ENCODE measurements at regions not wholly inside any gene's neighbourhood (a gene's known extent, or its start where the extent isn't known, plus 50 kb on each side); places are given as distances from the start of the nearest gene placed in this dataset.
"Not testable (repeated sequence)": the region's sequence is repeated elsewhere in the genome, so short reads cannot be mapped to it uniquely, and the experiment has no call there.

DNA sequence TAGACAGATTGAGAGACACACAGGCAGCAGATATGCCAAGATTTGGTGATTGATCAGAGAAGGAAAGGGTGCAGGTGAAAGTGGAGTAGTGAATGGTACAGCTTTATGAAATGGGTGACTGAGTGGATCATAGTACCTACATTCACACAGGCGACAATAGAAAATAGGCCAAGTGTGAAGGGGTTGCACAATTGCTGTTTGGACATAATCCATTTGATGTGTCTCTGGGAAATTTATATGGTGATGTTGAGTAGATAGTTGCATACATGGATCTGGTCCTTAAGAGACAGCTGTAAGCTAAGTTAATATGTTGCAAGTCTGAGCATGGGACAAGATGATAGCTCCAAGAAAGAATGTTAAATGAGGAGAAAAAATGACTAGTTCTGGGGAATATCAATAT lies 118.6 kb upstream of the COP1 start:
- Mint-ChIP-seq H3K27ac (no peak overlapping the region), H3K4me3 (no peak overlapping the region), H3K27me3 (ENCODE audit: insufficient read depth) (no peaks in the 10 kb centered on the region; the same call in 1 of the 2 replicates), H3K4me1 (ENCODE audit: low read depth) (no peaks in the 10 kb centered on the region), H3K36me3 (ENCODE audit: low read depth) (no peaks in the 10 kb centered on the region), H3K9me3 (peaks cover 8% of the 10 kb centered on the region; the same call in 1 of the 2 replicates)
- no peak for DNase-seq
- TF ChIP-seq, protein P1, sequence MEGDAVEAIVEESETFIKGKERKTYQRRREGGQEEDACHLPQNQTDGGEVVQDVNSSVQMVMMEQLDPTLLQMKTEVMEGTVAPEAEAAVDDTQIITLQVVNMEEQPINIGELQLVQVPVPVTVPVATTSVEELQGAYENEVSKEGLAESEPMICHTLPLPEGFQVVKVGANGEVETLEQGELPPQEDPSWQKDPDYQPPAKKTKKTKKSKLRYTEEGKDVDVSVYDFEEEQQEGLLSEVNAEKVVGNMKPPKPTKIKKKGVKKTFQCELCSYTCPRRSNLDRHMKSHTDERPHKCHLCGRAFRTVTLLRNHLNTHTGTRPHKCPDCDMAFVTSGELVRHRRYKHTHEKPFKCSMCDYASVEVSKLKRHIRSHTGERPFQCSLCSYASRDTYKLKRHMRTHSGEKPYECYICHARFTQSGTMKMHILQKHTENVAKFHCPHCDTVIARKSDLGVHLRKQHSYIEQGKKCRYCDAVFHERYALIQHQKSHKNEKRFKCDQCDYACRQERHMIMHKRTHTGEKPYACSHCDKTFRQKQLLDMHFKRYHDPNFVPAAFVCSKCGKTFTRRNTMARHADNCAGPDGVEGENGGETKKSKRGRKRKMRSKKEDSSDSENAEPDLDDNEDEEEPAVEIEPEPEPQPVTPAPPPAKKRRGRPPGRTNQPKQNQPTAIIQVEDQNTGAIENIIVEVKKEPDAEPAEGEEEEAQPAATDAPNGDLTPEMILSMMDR (IDR thresholded peaks at IDR 0.05) = no peak

DNA sequence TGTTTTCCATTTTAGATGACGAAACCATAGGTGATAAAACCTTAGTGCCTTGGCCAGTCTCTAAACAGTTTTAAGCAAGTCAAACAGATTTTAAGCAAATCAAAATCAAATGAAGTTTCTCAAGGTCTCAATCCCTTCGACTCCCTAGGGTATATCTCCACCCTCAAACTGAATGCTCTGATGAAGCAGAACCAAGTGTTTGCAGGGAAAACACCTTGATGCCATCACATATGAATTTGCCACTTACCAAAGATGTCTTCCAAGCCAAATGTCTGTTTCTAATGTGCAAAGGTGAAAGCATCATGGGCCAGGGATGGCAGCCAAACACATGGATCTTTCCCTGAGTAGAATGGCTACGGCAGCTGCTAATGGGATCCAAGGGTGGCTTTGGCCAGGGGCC lies 116.4 kb upstream of the COP1 start:
- Mint-ChIP-seq H3K36me3 (ENCODE audit: low read depth) (no peaks in the 10 kb centered on the region), H3K4me1 (ENCODE audit: low read depth) (no peaks in the 10 kb centered on the region), H3K27me3 (ENCODE audit: insufficient read depth) (no peaks in the 10 kb centered on the region; the same call in 1 of the 2 replicates), H3K9me3 (peaks cover 8% of the 10 kb centered on the region; the same call in 1 of the 2 replicates), H3K27ac (no peak overlapping the region), H3K4me3 (no peak overlapping the region)
- TF ChIP-seq, protein P1 (IDR thresholded peaks at IDR 0.05) = no peak
- no peak for DNase-seq

DNA sequence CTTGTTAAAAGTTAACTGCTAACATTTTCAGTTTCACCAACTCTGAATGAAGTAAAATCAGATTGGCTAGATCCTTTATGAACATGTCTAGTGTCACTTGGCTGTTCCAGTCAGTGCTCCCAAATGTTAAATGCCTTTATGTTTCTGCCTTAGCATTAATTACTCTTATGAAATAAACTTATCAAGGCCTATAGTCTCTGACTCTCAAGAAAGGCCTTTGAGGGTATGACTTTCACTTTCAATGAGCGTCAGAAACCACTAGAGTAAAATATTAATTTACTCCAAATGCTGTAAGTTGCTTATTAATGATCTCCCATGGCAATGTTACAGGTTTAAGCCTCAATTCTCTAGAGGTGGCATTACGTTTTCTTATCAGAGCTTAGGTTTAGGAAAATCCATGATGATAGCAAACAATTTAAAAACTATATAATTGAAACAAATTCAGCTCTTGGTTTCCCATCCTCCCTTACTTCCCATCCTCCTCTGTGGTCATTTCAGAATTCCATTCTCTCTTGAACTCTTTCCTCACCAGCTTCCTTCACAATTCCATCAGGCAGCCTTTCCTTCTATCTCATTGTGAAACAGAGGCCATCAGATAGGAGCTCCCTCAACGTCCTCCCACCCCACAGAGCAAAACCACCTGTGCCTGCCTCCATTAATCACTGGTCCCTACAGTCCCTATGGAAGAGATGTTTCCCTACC lies 108.6 kb upstream of the COP1 start:
- Mint-ChIP-seq H3K4me1 (ENCODE audit: low read depth) (no peaks in the 10 kb centered on the region), H3K9me3 (peaks cover 8% of the 10 kb centered on the region; the same call in 1 of the 2 replicates), H3K36me3 (ENCODE audit: low read depth) (no peaks in the 10 kb centered on the region), H3K4me3 (no peak overlapping the region), H3K27me3 (ENCODE audit: insufficient read depth) (peaks cover 2% of the 10 kb centered on the region; the same call in 1 of the 2 replicates), H3K27ac (no peak overlapping the region)
- DNase-seq = no peak
- TF ChIP-seq, protein P1 (IDR thresholded peaks at IDR 0.05) = no peak

GRCh38 chr1:176296602-176297001 lies 89.5 kb upstream of the COP1 start:
- H3K4me3 Mint-ChIP-seq; DNase-seq; H3K36me3 Mint-ChIP-seq (ENCODE audit: low read depth); H3K27ac Mint-ChIP-seq; H3K27me3 Mint-ChIP-seq (ENCODE audit: insufficient read depth); H3K4me1 Mint-ChIP-seq (ENCODE audit: low read depth): not testable (repeated sequence)
- peaks cover 30% of the 10 kb centered on the region for H3K9me3 Mint-ChIP-seq

GRCh38 chr1:176285996-176286395 lies 78.9 kb upstream of the COP1 start:
- Mint-ChIP-seq H3K36me3 (ENCODE audit: low read depth) (no peaks in the 10 kb centered on the region), H3K4me3 (no peak overlapping the region), H3K27ac (no peak overlapping the region), H3K4me1 (ENCODE audit: low read depth) (no peaks in the 10 kb centered on the region), H3K27me3 (ENCODE audit: insufficient read depth) (no peaks in the 10 kb centered on the region), H3K9me3 (peaks cover 43% of the 10 kb centered on the region)
- no peak for DNase-seq
- TF ChIP-seq, protein P1 (IDR thresholded peaks at IDR 0.05) = no peak

GRCh38 chr1:176271572-176271971 lies 64.5 kb upstream of the COP1 start:
- H3K27me3 Mint-ChIP-seq (ENCODE audit: insufficient read depth) = no peaks in the 10 kb centered on the region
- TF ChIP-seq, protein P1 (IDR thresholded peaks at IDR 0.05) = no peak
- H3K27ac Mint-ChIP-seq = no peak overlapping the region
- no peaks in the 10 kb centered on the region for H3K9me3 Mint-ChIP-seq
- no peak overlapping the region for H3K4me3 Mint-ChIP-seq
- no peak for DNase-seq
- H3K4me1 Mint-ChIP-seq (ENCODE audit: low read depth) = no peaks in the 10 kb centered on the region
- H3K36me3 Mint-ChIP-seq (ENCODE audit: low read depth) = no peaks in the 10 kb centered on the region

Data from HFFc6 (cell line).